ENCODE measurements at regions not wholly inside any gene's neighbourhood (a gene's known extent, or its start where the extent isn't known, plus 50 kb on each side); places are given as distances from the start of the nearest gene placed in this dataset.

GRCh38 chr18:68284236-68284780, 430.6 kb downstream of the TMX3 start:
- H2AFZ ChIP-seq (ENCODE audit: low read length): no peak overlapping the region
- WGBS, 2 experiments (ENCODE audit: extremely low coverage in 1 of 2, insufficient coverage in 1 of 2, insufficient read length in 1 of 2, insufficient replicate concordance in 2 of 2, low coverage in 1 of 2, low lambda C conversion rate in 2 of 2, missing lambda C conversion rate in 1 of 2): 88% methylated on average over 5 of the region's 5 CpGs; no CpG with 5 or more reads in 1 of the 2 experiments
- no peak overlapping the region for H4K8ac ChIP-seq (ENCODE audit: extremely low read depth, insufficient read depth, low read length)
- TF ChIP-seq CREB1 (IDR thresholded peaks at IDR 0.05) (no peak), BRCA1 (IDR thresholded peaks at IDR 0.05; ENCODE audit: low read depth, low read length) (no peak), KDM1A (IDR thresholded peaks at IDR 0.05; ENCODE audit: borderline replicate concordance, low read length) (no peak), ASH2L (IDR thresholded peaks at IDR 0.05; ENCODE audit: low read length) (no peak)

More at GRCh38 chr18:68284236-68284780, 430.6 kb downstream of the TMX3 start:
- Histone ChIP-seq H3K14ac (ENCODE audit: insufficient read length) (no peak overlapping the region), H3K23ac (ENCODE audit: insufficient read length) (no peak overlapping the region), H3K4me1 (replicated peaks in 1 of 4; ENCODE audit: control insufficient read depth in 3 of 4, insufficient read depth in 4 of 4, low read length in 3 of 4) (no peaks in the 10 kb centered on the region), H2AK5ac (ENCODE audit: low read depth, low read length) (no peak overlapping the region), H3K23me2 (ENCODE audit: low read depth, low read length) (no peaks in the 10 kb centered on the region), H3K56ac (replicated peaks; ENCODE audit: insufficient read length, low read depth, low read length) (no peak overlapping the region), H3K79me2 (ENCODE audit: control insufficient read depth in 1 of 2, insufficient read depth in 2 of 2, low read length in 2 of 2) (no peaks in the 10 kb centered on the region), H3K9ac (replicated peaks in 1 of 4; ENCODE audit: extremely low read depth in 1 of 4, low read depth in 3 of 4, low read length in 3 of 4) (no peak overlapping the region), H3K79me1 (ENCODE audit: low read depth, low read length) (no peaks in the 10 kb centered on the region), H2BK20ac (ENCODE audit: low read length) (no peak overlapping the region), H3K18ac (ENCODE audit: extremely low read depth, low read length) (no peak overlapping the region), H2BK5ac (ENCODE audit: low read depth, low read length) (no peak overlapping the region), H2BK120ac (replicated peaks; ENCODE audit: low read depth, low read length) (no peak overlapping the region), H3K4ac (replicated peaks; ENCODE audit: insufficient read length, low read depth, low read length) (no peak overlapping the region), H4K20me1 (replicated peaks in 1 of 2; ENCODE audit: control insufficient read depth in 1 of 2, insufficient read depth in 2 of 2, low read length in 2 of 2) (no peaks in the 10 kb centered on the region), H3K4me2 (ENCODE audit: insufficient read depth in 1 of 2, low read depth in 2 of 2, low read length in 2 of 2) (no peak overlapping the region), H4K91ac (replicated peaks; ENCODE audit: insufficient read length, low read length) (no peak overlapping the region), H3K27me3 (replicated peaks in 1 of 4; ENCODE audit: control insufficient read depth in 3 of 4, extremely low read depth in 1 of 4, insufficient read depth in 3 of 4, low read length in 3 of 4) (no peaks in the 10 kb centered on the region), H3K27ac (ENCODE audit: low read depth, low read length) (no peak overlapping the region), H2BK12ac (ENCODE audit: low read depth, low read length) (no peak overlapping the region), H4K5ac (ENCODE audit: insufficient read length, low read depth, low read length) (no peak overlapping the region), H3K4me3 (ENCODE audit: extremely low read depth in 1 of 4, insufficient read depth in 2 of 4, low read depth in 3 of 4, low read length in 4 of 4) (no peak overlapping the region), H3K36me3 (ENCODE audit: control insufficient read depth in 2 of 4, insufficient read depth in 4 of 4, low read length in 3 of 4) (no peaks in the 10 kb centered on the region), H3K9me3 (ENCODE audit: insufficient read depth in 2 of 2, low read depth in 1 of 2, low read length in 1 of 2) (no peaks in the 10 kb centered on the region), H2BK15ac (ENCODE audit: low read length) (no peak overlapping the region)
- ChIA-PET POLR2A (ENCODE audit: partially characterized antibody) (no interaction called here), CTCF (ENCODE audit: partially characterized antibody) (interaction anchor here (0.6 kb wide), 1 partner anchor 274 kb away, joined by 3 read pairs; no protein-coding TSS in a partner anchor)
- FAIRE-seq: no peak
- no peak for DNase-seq (ENCODE audit: low read depth in 1 of 2, low spot score in 2 of 2)
